KG1 (cell line): ENCODE measurements at regions not wholly inside any gene's neighbourhood (a gene's known extent, or its start where the extent isn't known, plus 50 kb on each side); places are given as distances from the start of the nearest gene placed in this dataset.

Experiments
- DNase-seq: peaks from one replicate; lab custom pipeline; 2025; lab: John Stamatoyannopoulos, UW

- DNase-seq: no peak
Measured at GRCh38 chr4:30783751-30784150, 63.6 kb downstream of the PCDH7 start.

- DNase-seq: no peak
Measured at GRCh38 chr4:30789219-30789671, 69.1 kb downstream of the PCDH7 start.

- DNase-seq: no peak
Measured at GRCh38 chr4:30790123-30790522, 70.0 kb downstream of the PCDH7 start.

GRCh38 chr4:30790998-30791397 is 70.8 kb downstream of the PCDH7 start:
- no peak for DNase-seq

GRCh38 chr4:30792601-30793000 is 72.4 kb downstream of the PCDH7 start:
- DNase-seq: no peak

GRCh38 chr4:30801876-30802275 is 81.7 kb downstream of the PCDH7 start:
- no peak for DNase-seq

GRCh38 chr4:30802622-30803323 is 82.6 kb downstream of the PCDH7 start:
- no peak for DNase-seq

GRCh38 chr4:30808276-30808675 is 88.1 kb downstream of the PCDH7 start:
- no peak for DNase-seq

- no peak for DNase-seq
Measured at GRCh38 chr4:30811296-30811695, 91.1 kb downstream of the PCDH7 start.

GRCh38 chr4:30815685-30816084 is 95.5 kb downstream of the PCDH7 start:
- no peak for DNase-seq

GRCh38 chr4:30817447-30817846 is 97.3 kb downstream of the PCDH7 start:
- DNase-seq: no peak

GRCh38 chr4:30818541-30818940 is 98.4 kb downstream of the PCDH7 start:
- no peak for DNase-seq

GRCh38 chr4:30821275-30821674 is 101.1 kb downstream of the PCDH7 start:
- no peak for DNase-seq

GRCh38 chr4:30821859-30822612 is 101.9 kb downstream of the PCDH7 start:
- DNase-seq: no peak

- no peak for DNase-seq
Measured at GRCh38 chr4:30822911-30823551, 102.9 kb downstream of the PCDH7 start.

GRCh38 chr4:30825008-30825770 is 105.0 kb downstream of the PCDH7 start:
- no peak for DNase-seq

- DNase-seq: no peak
Measured at GRCh38 chr4:30828264-30828926, 108.2 kb downstream of the PCDH7 start.

GRCh38 chr4:30832639-30833038 is 112.5 kb downstream of the PCDH7 start:
- no peak for DNase-seq

- no peak for DNase-seq
Measured at GRCh38 chr4:30833206-30833605, 113.0 kb downstream of the PCDH7 start.

GRCh38 chr4:30835044-30835443 is 114.9 kb downstream of the PCDH7 start:
- no peak for DNase-seq

GRCh38 chr4:30836231-30836630 is 116.1 kb downstream of the PCDH7 start:
- no peak for DNase-seq

GRCh38 chr4:30837131-30837539 is 117.0 kb downstream of the PCDH7 start:
- no peak for DNase-seq
